HCT116 (cell line): ENCODE measurements at regions not wholly inside any gene's neighbourhood (a gene's known extent, or its start where the extent isn't known, plus 50 kb on each side); places are given as distances from the start of the nearest gene placed in this dataset.
A peak's percentile ranks its signal among the peaks of the same experiment; 100 is the strongest.

ENCODE experiments used
- ATAC-seq: fragments of 200-7000 bp; cut with Tn5 transposase; 2 replicates; pipeline ENCODE4 v1.9.1; 2020; ENCODE audit warnings: mild to moderate bottlenecking, moderate library complexity
- BruUV-seq: library from RNA; stranded (reverse); fragments of 400-500 nt; replicated peaks from 2 replicates; lab custom pipeline; 2021; lab: Mats Ljungman, UMichigan
- CTCF ChIA-PET: fragments of 300-600 bp; sonication (Branson Sonifier 250); formaldehyde crosslinking; loops from one replicate; lab custom pipeline; 2021; ENCODE audit warnings: antibody characterized with exemption; lab: Charles Lee
- POLR2A ChIA-PET: fragments of 300-600, 350-600 bp; sonication (Branson Sonifier 250); formaldehyde crosslinking; loops from one replicate; lab custom pipeline; 2021; ENCODE audit warnings: antibody characterized with exemption; lab: Charles Lee
- RAD21 ChIA-PET, 2 experiments: fragments of 300-600 bp; sonication (Branson Sonifier 250); formaldehyde crosslinking; loops; one replicate each; lab custom pipeline; 2023; ENCODE audit warnings: low total read pairs in 2 of 2; ENCODE audit not compliant: uncharacterized antibody in 2 of 2, unreplicated experiment in 2 of 2, low non-redundant PET in 1 of 2; lab: Charles Lee
- DNase-seq: peaks from one replicate; pipeline ENCODE4 v3.0.0-alpha.2; 2010; ENCODE audit warnings: low read depth, low spot score
- H2AFZ ChIP-seq: fragments of 200-600 bp; shearing (Covaris generic), sonication (generic); 2 replicates; pipeline ENCODE4 v1.6.1; 2017; ENCODE audit warnings: low read depth, mixed run types, mixed read lengths, antibody characterized with exemption, low read length; ENCODE audit not compliant: poor library complexity, severe bottlenecking
- H3K27ac ChIP-seq: 2 replicates; pipeline ENCODE4 v1.5.1; 2012; ENCODE audit warnings: low read depth, low read length
- H3K27me3 ChIP-seq: fragments of 200-600 bp; sonication (generic); 2 replicates; pipeline ENCODE4 v1.6.1; 2016; ENCODE audit warnings: mixed run types, low read length, mixed read lengths; ENCODE audit not compliant: insufficient read depth
- H3K36me3 ChIP-seq, 2 experiments: fragments of 200-500 bp in 1 of 2; fragments of 200-600 bp in 1 of 2; sonication (Bioruptor generic) in 1 of 2; sonication (generic) in 1 of 2; 2 replicates each; pipeline versions ENCODE4 v1.5.1 to v1.6.1; 2014 to 2016; ENCODE audit warnings: low read length in 2 of 2, inconsistent platforms in 1 of 2, mixed read lengths in 1 of 2, mixed run types in 1 of 2; ENCODE audit not compliant: insufficient read depth in 2 of 2, control insufficient read depth in 1 of 2
- H3K4me1 ChIP-seq, 2 experiments: fragments of 200-600 bp in 1 of 2; sonication (generic) in 1 of 2; 2 replicates each; pipeline versions ENCODE4 v1.5.1 to v1.6.1; 2012 to 2017; ENCODE audit warnings: low read length in 2 of 2, inconsistent platforms in 1 of 2, mild to moderate bottlenecking in 1 of 2, mixed read lengths in 1 of 2, mixed run types in 1 of 2, moderate library complexity in 1 of 2; ENCODE audit not compliant: insufficient read depth in 2 of 2, control insufficient read depth in 1 of 2
- H3K4me2 ChIP-seq: fragments of 200-600 bp; sonication (generic); 2 replicates; pipeline ENCODE4 v1.6.1; 2017; ENCODE audit warnings: mixed run types, low read length, mixed read lengths
- H3K4me3 ChIP-seq, 2 experiments: fragments of 200-600 bp in 1 of 2; sonication (generic) in 1 of 2; replicated peaks in 1 of 2; 2 replicates each; pipeline ENCODE4 v1.5.1; 2011 to 2016; ENCODE audit warnings: low read length in 2 of 2, control low read depth in 1 of 2, low read depth in 1 of 2, mild to moderate bottlenecking in 1 of 2, mixed read lengths in 1 of 2, mixed run types in 1 of 2
- H3K79me2 ChIP-seq: fragments of 200-600 bp; sonication (generic); 2 replicates; pipeline ENCODE4 v1.6.1; 2017; ENCODE audit warnings: mild to moderate bottlenecking, mixed run types, low read length, moderate library complexity, mixed read lengths; ENCODE audit not compliant: insufficient read depth
- H3K9ac ChIP-seq: fragments of 200-600 bp; sonication (generic); 2 replicates; pipeline ENCODE4 v1.6.1; 2016; ENCODE audit warnings: low read length, mixed read lengths
- H3K9me2 ChIP-seq: fragments of 200-600 bp; sonication (generic), shearing (Covaris generic); 2 replicates; pipeline ENCODE4 v1.6.1; 2017; ENCODE audit warnings: mixed run types, mild to moderate bottlenecking, moderate library complexity; ENCODE audit not compliant: insufficient read depth
- H3K9me3 ChIP-seq, 2 experiments: fragments of 200-500 bp in 1 of 2; fragments of 200-600 bp in 1 of 2; sonication (Bioruptor generic) in 1 of 2; sonication (generic) in 1 of 2; 2 replicates each; pipeline ENCODE4 v1.6.1; 2014 to 2017; ENCODE audit warnings: low read length in 2 of 2, mixed read lengths in 2 of 2, inconsistent platforms in 1 of 2, low read depth in 1 of 2, mild to moderate bottlenecking in 1 of 2, mixed run types in 1 of 2, moderate library complexity in 1 of 2; ENCODE audit not compliant: control insufficient read depth in 1 of 2, insufficient read depth in 1 of 2
- H4K20me1 ChIP-seq: fragments of 200-600 bp; sonication (generic), shearing (Covaris generic); 2 replicates; pipeline ENCODE4 v1.6.1; 2017; ENCODE audit warnings: mixed run types, mild to moderate bottlenecking, moderate library complexity; ENCODE audit not compliant: insufficient read depth
- CBX3 ChIP-seq: IDR thresholded peaks from 2 replicates; pipeline ENCODE4 v1.6.1; 2012; ENCODE audit warnings: low read depth
- CEBPB ChIP-seq: IDR thresholded peaks from 2 replicates; pipeline ENCODE4 v1.6.1; 2012; ENCODE audit warnings: low read depth
- EZH2 ChIP-seq: fragments of 200-600 bp; sonication (generic); IDR thresholded peaks from 2 replicates; pipeline ENCODE4 v1.6.1; 2017; ENCODE audit warnings: antibody characterized with exemption, mixed run types
- EZH2phosphoT487 ChIP-seq: fragments of 200-600 bp; IDR thresholded peaks from 2 replicates; pipeline ENCODE4 v1.6.1; 2018; ENCODE audit warnings: antibody characterized with exemption, borderline replicate concordance
- RAD21 ChIP-seq: IDR thresholded peaks from 2 replicates; pipeline ENCODE4 v1.6.1; 2012; ENCODE audit warnings: low read depth, mild to moderate bottlenecking
- SIN3A ChIP-seq: IDR thresholded peaks from 2 replicates; pipeline ENCODE4 v1.6.1; 2012; ENCODE audit warnings: low read depth
- SP1 ChIP-seq: IDR thresholded peaks from 2 replicates; pipeline ENCODE4 v1.6.1; 2012; ENCODE audit warnings: low read depth
- ZFX ChIP-seq: fragments of 450-650 bp; IDR thresholded peaks from 2 replicates; pipeline ENCODE4 v1.6.1; 2017
- ZNF274 ChIP-seq: fragments of 200-500 bp; sonication (Bioruptor generic); IDR thresholded peaks from 2 replicates; pipeline ENCODE4 v1.6.1; 2014; ENCODE audit warnings: mild to moderate bottlenecking, low read depth, low read length, inconsistent platforms
- intact Hi-C: fragments of 100-400 bp; cut with micrococcal nuclease; formaldehyde crosslinking; loops from 2 replicates; pipeline ENCODE4 v1.10.0; 2022

DNA sequence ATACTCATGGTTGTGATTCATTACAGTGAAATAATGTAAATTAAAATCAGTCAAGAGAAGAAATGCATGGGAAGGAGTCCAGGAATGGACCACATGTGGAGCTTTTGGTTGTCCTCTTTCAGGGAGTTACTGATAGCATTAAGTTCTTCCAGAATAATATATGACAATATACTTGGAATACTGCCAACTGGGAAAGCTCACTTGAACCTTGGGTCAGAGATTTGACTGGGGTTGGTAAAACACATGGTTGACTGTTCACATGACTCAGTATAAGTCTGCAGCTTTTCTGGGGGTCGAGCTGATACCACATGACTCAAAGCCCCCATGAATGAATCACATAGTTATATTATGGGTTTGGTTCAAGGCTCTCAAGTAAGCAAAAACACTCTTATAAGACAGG, 1109.0 kb upstream of the CHAC2 start:
- no peak for TF ChIP-seq CEBPB
- TF ChIP-seq, all 23 proteins: peak for 0
- no peaks in the 10 kb centered on the region for H3K27me3 ChIP-seq
- no peaks in the 10 kb centered on the region for H3K9me3 ChIP-seq
- no peak overlapping the region for H3K27ac ChIP-seq
- H3K4me3 ChIP-seq, result no peak overlapping the region
- ATAC-seq (no peak), DNase-seq (peak; percentile 4)
- H3K79me2 ChIP-seq, result no peaks in the 10 kb centered on the region
- ChIA-PET POLR2A (no interaction called here), CTCF (no interaction called here), RAD21 (no interaction called here)
- intact Hi-C loops, result no loop called here
- H3K9ac ChIP-seq, result no peak overlapping the region
- no peaks in the 10 kb centered on the region for H4K20me1 ChIP-seq
- no peaks in the 10 kb centered on the region for H3K36me3 ChIP-seq
- no TSS peak for BruUV-seq
- H2AFZ ChIP-seq, result no peak overlapping the region
- no peaks in the 10 kb centered on the region; a peak in 1 of 4 replicates for H3K4me1 ChIP-seq
- no peak overlapping the region for H3K4me2 ChIP-seq
- H3K9me2 ChIP-seq, result no peaks in the 10 kb centered on the region

DNA sequence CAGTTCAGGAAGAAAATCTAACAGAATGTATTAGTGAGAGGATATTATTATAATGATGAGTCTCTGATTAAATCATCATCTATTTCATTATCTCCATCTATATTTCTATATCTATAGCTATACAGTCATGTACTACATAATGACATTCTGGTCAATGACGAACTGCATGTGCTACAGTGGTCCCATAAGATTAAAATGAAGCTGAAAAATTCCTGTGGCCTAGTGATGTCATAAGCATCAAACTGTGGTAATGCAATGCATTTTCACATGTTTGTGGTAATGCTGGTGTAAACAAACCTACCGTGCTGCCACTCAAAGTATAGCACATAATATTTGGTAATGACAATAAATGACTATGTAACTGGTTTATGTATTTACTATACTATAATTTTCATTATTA, 1127.9 kb upstream of the CHAC2 start:
- CTCF ChIA-PET, result no interaction called here
- no peak overlapping the region for H3K9ac ChIP-seq
- no peak overlapping the region for H3K4me2 ChIP-seq
- no TSS peak for BruUV-seq
- no peaks in the 10 kb centered on the region for H3K4me1 ChIP-seq
- TF ChIP-seq CBX3, result no peak
- no peak for TF ChIP-seq ZFX
- TF ChIP-seq RAD21, result no peak
- TF ChIP-seq ZNF274, result no peak
- TF ChIP-seq SIN3A, result no peak
- TF ChIP-seq SP1, result no peak
- TF ChIP-seq EZH2, result no peak
- no peak for TF ChIP-seq CEBPB
- TF ChIP-seq EZH2phosphoT487, result no peak
- TF ChIP-seq, all 23 proteins: peak for 0
- Histone ChIP-seq H3K27ac (no peak overlapping the region), H4K20me1 (no peaks in the 10 kb centered on the region), H3K79me2 (no peaks in the 10 kb centered on the region), H2AFZ (no peak overlapping the region), H3K36me3 (no peaks in the 10 kb centered on the region), H3K9me3 (peaks cover 0 to 4% of the 10 kb centered on the region in 2 experiments; a peak in 1 of 4 replicates), H3K9me2 (no peaks in the 10 kb centered on the region), H3K4me3 (no peak overlapping the region), H3K27me3 (no peaks in the 10 kb centered on the region)
- ATAC-seq, result no peak
- DNase-seq, result no peak
- intact Hi-C loops, result no loop called here
- ChIA-PET RAD21 (no interaction called here), POLR2A (no interaction called here)
